ENCODE measurements at regions not wholly inside any gene's neighbourhood (a gene's known extent, or its start where the extent isn't known, plus 50 kb on each side); places are given as distances from the start of the nearest gene placed in this dataset.

DNA sequence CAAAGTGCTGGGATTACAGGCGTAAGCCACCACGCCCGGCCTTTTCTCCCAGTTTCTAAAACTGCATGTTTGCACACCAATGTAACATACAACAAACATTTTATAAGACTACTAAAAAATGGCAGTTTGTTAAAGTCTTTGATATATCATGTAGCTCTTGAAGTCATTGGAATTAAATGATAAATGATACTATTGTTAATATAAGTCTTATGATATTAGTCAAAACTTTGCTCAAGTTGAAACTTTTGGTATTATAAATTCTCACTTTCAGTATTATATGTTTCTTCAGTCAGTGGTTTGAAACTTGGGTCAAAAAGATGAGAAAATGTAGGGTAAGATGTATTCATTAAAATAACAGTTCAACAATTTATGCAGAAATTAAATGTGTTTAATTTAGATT is 117.6 kb upstream of the TBL1XR1 start:
- TF ChIP-seq, protein P1, sequence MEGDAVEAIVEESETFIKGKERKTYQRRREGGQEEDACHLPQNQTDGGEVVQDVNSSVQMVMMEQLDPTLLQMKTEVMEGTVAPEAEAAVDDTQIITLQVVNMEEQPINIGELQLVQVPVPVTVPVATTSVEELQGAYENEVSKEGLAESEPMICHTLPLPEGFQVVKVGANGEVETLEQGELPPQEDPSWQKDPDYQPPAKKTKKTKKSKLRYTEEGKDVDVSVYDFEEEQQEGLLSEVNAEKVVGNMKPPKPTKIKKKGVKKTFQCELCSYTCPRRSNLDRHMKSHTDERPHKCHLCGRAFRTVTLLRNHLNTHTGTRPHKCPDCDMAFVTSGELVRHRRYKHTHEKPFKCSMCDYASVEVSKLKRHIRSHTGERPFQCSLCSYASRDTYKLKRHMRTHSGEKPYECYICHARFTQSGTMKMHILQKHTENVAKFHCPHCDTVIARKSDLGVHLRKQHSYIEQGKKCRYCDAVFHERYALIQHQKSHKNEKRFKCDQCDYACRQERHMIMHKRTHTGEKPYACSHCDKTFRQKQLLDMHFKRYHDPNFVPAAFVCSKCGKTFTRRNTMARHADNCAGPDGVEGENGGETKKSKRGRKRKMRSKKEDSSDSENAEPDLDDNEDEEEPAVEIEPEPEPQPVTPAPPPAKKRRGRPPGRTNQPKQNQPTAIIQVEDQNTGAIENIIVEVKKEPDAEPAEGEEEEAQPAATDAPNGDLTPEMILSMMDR (IDR thresholded peaks at IDR 0.05; ENCODE audit: low read depth, low read length, poor library complexity, severe bottlenecking) = no peak
- no peak for TF ChIP-seq EZH2phosphoT487 (IDR thresholded peaks at IDR 0.05; ENCODE audit: borderline replicate concordance, low read length)
